H1 (cell line): ENCODE measurements at regions not wholly inside any gene's neighbourhood (a gene's known extent, or its start where the extent isn't known, plus 50 kb on each side); places are given as distances from the start of the nearest gene placed in this dataset.
A peak's percentile ranks its signal among the peaks of the same experiment; 100 is the strongest.

ENCODE experiments used
- CTCF ChIA-PET: fragments of 300-600 bp; sonication (Branson Sonifier 250); formaldehyde crosslinking; loops from one replicate; lab custom pipeline; 2021; ENCODE audit not compliant: partially characterized antibody; lab: Charles Lee
- POLR2A ChIA-PET: fragments of 300-600 bp; sonication (Branson Sonifier 250); formaldehyde crosslinking; loops from one replicate; lab custom pipeline; 2021; ENCODE audit warnings: inconsistent platforms; ENCODE audit not compliant: partially characterized antibody; lab: Charles Lee
- DNase-seq, 2 experiments: peaks; one replicate each; pipeline versions ENCODE4 v3.0.0 to v3.0.0-alpha.2; 2010 to 2022; ENCODE audit warnings: low spot score in 2 of 2, low read depth in 1 of 2, mixed read lengths in 1 of 2
- FAIRE-seq: peaks from 2 replicates; lab custom pipeline; 2011; peaks lifted over from hg19 to GRCh38; lab: Jason Lieb, UNC
- H2AFZ ChIP-seq: 2 replicates; pipeline ENCODE4 v1.8.1; 2012; ENCODE audit warnings: low read length, inconsistent platforms
- H2AK5ac ChIP-seq: 2 replicates; pipeline ENCODE4 v1.6.1; 2013; ENCODE audit warnings: low read depth, low read length
- H2BK120ac ChIP-seq: replicated peaks from 2 replicates; pipeline ENCODE3; 2013; ENCODE audit warnings: low read depth, low read length, inconsistent platforms
- H2BK12ac ChIP-seq: 2 replicates; pipeline ENCODE4 v1.6.1; 2013; ENCODE audit warnings: low read depth, low read length
- H2BK15ac ChIP-seq: 2 replicates; pipeline ENCODE4 v1.6.1; 2013; ENCODE audit warnings: low read length
- H2BK20ac ChIP-seq: 2 replicates; pipeline ENCODE4 v1.6.1; 2013; ENCODE audit warnings: low read length
- H2BK5ac ChIP-seq: 2 replicates; pipeline ENCODE4 v1.6.1; 2013; ENCODE audit warnings: low read depth, low read length
- H3K14ac ChIP-seq: 2 replicates; pipeline ENCODE4 v1.6.1; 2013; ENCODE audit warnings: inconsistent platforms; ENCODE audit not compliant: insufficient read length
- H3K18ac ChIP-seq: 2 replicates; pipeline ENCODE4 v1.6.1; 2013; ENCODE audit warnings: low read length; ENCODE audit errors: extremely low read depth
- H3K23ac ChIP-seq: 2 replicates; pipeline ENCODE4 v1.6.1; 2013; ENCODE audit warnings: inconsistent platforms; ENCODE audit not compliant: insufficient read length
- H3K23me2 ChIP-seq: 2 replicates; pipeline ENCODE4 v1.6.1; 2013; ENCODE audit warnings: low read depth, low read length
- H3K27ac ChIP-seq: 2 replicates; pipeline ENCODE4 v1.6.1; 2011; ENCODE audit warnings: low read depth, low read length, inconsistent platforms
- H3K27me3 ChIP-seq, 4 experiments: replicated peaks in 1 of 4; 1 replicate in 1 of 4; 2 replicates in 3 of 4; pipeline versions ENCODE4 v1.6.1 to v1.8.1; 2011 to 2013; ENCODE audit warnings: low read length in 3 of 4, mild to moderate bottlenecking in 3 of 4, inconsistent platforms in 2 of 4, mixed read lengths in 2 of 4, moderate library complexity in 1 of 4; ENCODE audit not compliant: control insufficient read depth in 3 of 4, insufficient read depth in 3 of 4; ENCODE audit errors: extremely low read depth in 1 of 4
- H3K36me3 ChIP-seq, 4 experiments: 2 replicates each; pipeline versions ENCODE4 v1.6.1 to v1.8.1; 2011 to 2013; ENCODE audit warnings: mild to moderate bottlenecking in 4 of 4, low read length in 3 of 4, moderate library complexity in 2 of 4, control low read depth in 1 of 4, inconsistent platforms in 1 of 4; ENCODE audit not compliant: insufficient read depth in 4 of 4, control insufficient read depth in 2 of 4
- H3K4ac ChIP-seq: replicated peaks from 2 replicates; pipeline ENCODE3; 2013; ENCODE audit warnings: low read length, low read depth, mixed read lengths, inconsistent platforms; ENCODE audit not compliant: insufficient read length
- H3K4me1 ChIP-seq, 4 experiments: replicated peaks in 1 of 4; 1 replicate in 1 of 4; 2 replicates in 3 of 4; pipeline versions ENCODE4 v1.6.1 to v1.8.1; 2011 to 2013; ENCODE audit warnings: low read length in 3 of 4, inconsistent platforms in 2 of 4, mixed read lengths in 1 of 4; ENCODE audit not compliant: insufficient read depth in 4 of 4, control insufficient read depth in 3 of 4
- H3K4me2 ChIP-seq, 2 experiments: 2 replicates each; pipeline versions ENCODE4 v1.6.1 to v1.8.1; 2011 to 2013; ENCODE audit warnings: low read depth in 2 of 2, low read length in 2 of 2, control low read depth in 1 of 2, inconsistent platforms in 1 of 2, mild to moderate bottlenecking in 1 of 2; ENCODE audit not compliant: insufficient read depth in 1 of 2
- H3K4me3 ChIP-seq, 4 experiments: fragments of 200-600, 300-600 bp in 1 of 4; sonication (generic), shearing (Covaris generic), sonication (Bioruptor Twin) in 1 of 4; 2 replicates each; pipeline versions ENCODE4 v1.5.1 to v1.8.1; 2011 to 2016; ENCODE audit warnings: low read length in 4 of 4, low read depth in 3 of 4, control low read depth in 2 of 4, inconsistent platforms in 2 of 4, mild to moderate bottlenecking in 2 of 4, mixed read lengths in 1 of 4, moderate library complexity in 1 of 4; ENCODE audit not compliant: insufficient read depth in 2 of 4; ENCODE audit errors: extremely low read depth in 1 of 4
- H3K56ac ChIP-seq: replicated peaks from 2 replicates; pipeline ENCODE3; 2013; ENCODE audit warnings: low read depth, mild to moderate bottlenecking, mixed read lengths, low read length, inconsistent platforms; ENCODE audit not compliant: insufficient read length
- H3K79me1 ChIP-seq: 2 replicates; pipeline ENCODE4 v1.6.1; 2013; ENCODE audit warnings: low read depth, low read length, control low read depth
- H3K79me2 ChIP-seq, 2 experiments: 2 replicates each; pipeline versions ENCODE4 v1.6.1 to v1.8.1; 2012 to 2013; ENCODE audit warnings: low read length in 2 of 2, mild to moderate bottlenecking in 2 of 2, inconsistent platforms in 1 of 2; ENCODE audit not compliant: insufficient read depth in 2 of 2, control insufficient read depth in 1 of 2
- H3K9ac ChIP-seq, 4 experiments: replicated peaks in 1 of 4; 1 replicate in 1 of 4; 2 replicates in 3 of 4; pipeline versions ENCODE4 v1.6.1 to v1.8.1; 2011 to 2013; ENCODE audit warnings: low read depth in 3 of 4, low read length in 3 of 4, control low read depth in 2 of 4, mild to moderate bottlenecking in 2 of 4, moderate library complexity in 2 of 4, inconsistent platforms in 1 of 4; ENCODE audit errors: extremely low read depth in 1 of 4
- H3K9me3 ChIP-seq, 2 experiments: 2 replicates each; pipeline versions ENCODE4 v1.6.1 to v1.8.1; 2012 to 2013; ENCODE audit warnings: mild to moderate bottlenecking in 2 of 2, moderate library complexity in 2 of 2, control low read depth in 1 of 2, inconsistent platforms in 1 of 2, low read depth in 1 of 2, low read length in 1 of 2, mixed read lengths in 1 of 2; ENCODE audit not compliant: insufficient read depth in 2 of 2
- H4K20me1 ChIP-seq, 2 experiments: replicated peaks in 1 of 2; 2 replicates each; pipeline versions ENCODE3 to v1.8.1; 2011 to 2013; ENCODE audit warnings: inconsistent platforms in 2 of 2, low read length in 2 of 2, mild to moderate bottlenecking in 1 of 2; ENCODE audit not compliant: insufficient read depth in 2 of 2, control insufficient read depth in 1 of 2
- H4K5ac ChIP-seq: 2 replicates; pipeline ENCODE4 v1.6.1; 2013; ENCODE audit warnings: low read length, low read depth, mixed read lengths, inconsistent platforms; ENCODE audit not compliant: insufficient read length
- H4K8ac ChIP-seq: 2 replicates; pipeline ENCODE4 v1.8.0; 2013; ENCODE audit warnings: mild to moderate bottlenecking, moderate library complexity, low read length, inconsistent platforms; ENCODE audit not compliant: insufficient read depth; ENCODE audit errors: extremely low read depth
- H4K91ac ChIP-seq: replicated peaks from 2 replicates; pipeline ENCODE3; 2013; ENCODE audit warnings: low read length, mixed read lengths, inconsistent platforms; ENCODE audit not compliant: insufficient read length
- CBX5 ChIP-seq: fragments of 300-800, 300-1000 bp; sonication (generic); IDR thresholded peaks from 2 replicates; pipeline ENCODE4 v1.7.1; 2016; ENCODE audit warnings: antibody characterized with exemption, low read length, low read depth
- CBX8 ChIP-seq: fragments of 300-800, 300-1000 bp; sonication (generic); IDR thresholded peaks from 2 replicates; pipeline ENCODE4 v1.7.1; 2016; ENCODE audit warnings: low read depth, low read length, borderline replicate concordance
- CTCF ChIP-seq, 3 experiments: IDR thresholded peaks; 1 replicate in 2 of 3; 2 replicates in 1 of 3; pipeline versions ENCODE4 v1.5.1 to v1.6.1; 2011; ENCODE audit warnings: low read length in 3 of 3, mild to moderate bottlenecking in 3 of 3, inconsistent platforms in 2 of 3, low read depth in 1 of 3, moderate library complexity in 1 of 3; ENCODE audit not compliant: insufficient read depth in 1 of 3; ENCODE audit errors: control extremely low read depth in 1 of 3
- KDM1A ChIP-seq: fragments of 200-600, 300-600 bp; sonication (generic); IDR thresholded peaks from 2 replicates; pipeline ENCODE4 v1.7.1; 2016; ENCODE audit warnings: mild to moderate bottlenecking, low read length, borderline replicate concordance
- MAFK ChIP-seq: IDR thresholded peaks from 2 replicates; pipeline ENCODE4 v1.6.1; 2012; ENCODE audit warnings: low read depth, mild to moderate bottlenecking, improper control_type of control experiment, low read length
- RAD21 ChIP-seq, 2 experiments: IDR thresholded peaks in 1 of 2; conservative IDR thresholded peaks in 1 of 2; 2 replicates each; pipeline ENCODE4 v1.6.1; 2011; ENCODE audit warnings: low read depth in 2 of 2, low read length in 2 of 2, improper control_type of control experiment in 1 of 2, inconsistent platforms in 1 of 2, mild to moderate bottlenecking in 1 of 2, moderate library complexity in 1 of 2
- RNF2 ChIP-seq: fragments of 200-900, 300-1000 bp; sonication (generic); IDR thresholded peaks from 2 replicates; pipeline ENCODE4 v1.7.1; 2016; ENCODE audit warnings: borderline replicate concordance, low read depth, mild to moderate bottlenecking, antibody characterized with exemption, low read length; ENCODE audit not compliant: poor library complexity, severe bottlenecking; ENCODE audit errors: missing control alignments
- SAP30 ChIP-seq: fragments of 300-600 bp; sonication (generic); IDR thresholded peaks from 2 replicates; pipeline ENCODE4 v1.7.1; 2012; ENCODE audit warnings: low read length, moderate library complexity, mild to moderate bottlenecking, inconsistent platforms; ENCODE audit not compliant: insufficient read depth, insufficient replicate concordance
- TAF1 ChIP-seq: IDR thresholded peaks from 2 replicates; pipeline ENCODE4 v1.6.1; 2011; ENCODE audit warnings: mild to moderate bottlenecking, low read depth, low read length
- TEAD4 ChIP-seq: IDR thresholded peaks from 2 replicates; pipeline ENCODE4 v1.6.1; 2012; ENCODE audit warnings: low read depth, low read length, inconsistent platforms, mixed read lengths
- YY1 ChIP-seq: IDR thresholded peaks from 2 replicates; pipeline ENCODE4 v1.6.1; 2011; ENCODE audit warnings: low read depth, mild to moderate bottlenecking, low read length
- WGBS, 2 experiments: shearing (Covaris generic) in 1 of 2; methylation state at CpG; one replicate each; pipeline versions ENCODE4 v1.1.6 to v1.1.7; 2013 to 2015; ENCODE audit warnings: low lambda C conversion rate in 2 of 2, mixed read lengths in 2 of 2, inconsistent platforms in 1 of 2, low coverage in 1 of 2, missing lambda C conversion rate in 1 of 2; ENCODE audit not compliant: insufficient replicate concordance in 2 of 2, insufficient coverage in 1 of 2, insufficient read length in 1 of 2; ENCODE audit errors: extremely low coverage in 1 of 2, missing lambda C conversion rate in 1 of 2; 5-methylcytosine and 5-hydroxymethylcytosine counted together

- H3K4me1 ChIP-seq, result no peaks in the 10 kb centered on the region
- H2BK20ac ChIP-seq, result no peak overlapping the region
- FAIRE-seq, result no peak
- no peaks in the 10 kb centered on the region for H3K27me3 ChIP-seq
- H2BK120ac ChIP-seq, result no peak overlapping the region
- no peaks in the 10 kb centered on the region for H3K9me3 ChIP-seq
- ChIA-PET CTCF (interaction anchor here (0.7 to 1.6 kb wide), 2 partner anchors 11 to 27 kb away, joined by 3 to 4 read pairs; no protein-coding TSS in a partner anchor), POLR2A (no interaction called here)
- H4K91ac ChIP-seq, result no peak overlapping the region
- no peak overlapping the region for H2AK5ac ChIP-seq
- no peak overlapping the region for H2BK15ac ChIP-seq
- no peak overlapping the region for H4K8ac ChIP-seq
- H4K5ac ChIP-seq, result no peak overlapping the region
- no peaks in the 10 kb centered on the region for H3K36me3 ChIP-seq
- 81% methylated on average over 1 of the region's 1 CpG; no CpG with 5 or more reads in 1 of the 2 experiments for WGBS, 2 experiments
- H2AFZ ChIP-seq, result no peak overlapping the region
- H2BK5ac ChIP-seq, result no peak overlapping the region
- no peak overlapping the region for H3K4ac ChIP-seq
- H4K20me1 ChIP-seq, result no peaks in the 10 kb centered on the region
- no peak overlapping the region for H3K56ac ChIP-seq
- H3K9ac ChIP-seq, result no peak overlapping the region
- no peak overlapping the region for H2BK12ac ChIP-seq
- no peak overlapping the region for H3K4me3 ChIP-seq
- no peak overlapping the region for H3K4me2 ChIP-seq
- H3K18ac ChIP-seq, result no peak overlapping the region
- DNase-seq, result no peak
- no peaks in the 10 kb centered on the region for H3K79me1 ChIP-seq
- H3K23me2 ChIP-seq, result no peaks in the 10 kb centered on the region
- H3K23ac ChIP-seq, result no peak overlapping the region
- no peak overlapping the region for H3K14ac ChIP-seq
- H3K27ac ChIP-seq, result no peak overlapping the region
- no peaks in the 10 kb centered on the region for H3K79me2 ChIP-seq
- no peak for TF ChIP-seq SAP30
- TF ChIP-seq RNF2, result no peak
- TF ChIP-seq KDM1A, result no peak
- no peak for TF ChIP-seq CBX8
- TF ChIP-seq CTCF (IDR thresholded peaks at IDR 0.05; ENCODE audit: control extremely low read depth in 1 of 3, insufficient read depth in 1 of 3, low read depth in 1 of 3, low read length in 3 of 3), result peak in 1 of 3 experiments; percentile 32; a peak in 1 of 4 replicates
- TF ChIP-seq MAFK, result no peak
- TF ChIP-seq RAD21 (IDR thresholded peaks at IDR 0.05 in 1 of 2, conservative IDR thresholded peaks at IDR 0.05 in 1 of 2; ENCODE audit: low read depth in 2 of 2, low read length in 2 of 2), result 0 out of 4 replicates have a peak, but pooled peaks of 1 of the 2 experiments have one; percentile 13
- no peak for TF ChIP-seq CBX5
- TF ChIP-seq YY1, result no peak
- no peak for TF ChIP-seq TEAD4
- TF ChIP-seq TAF1, result no peak
Observed at GRCh38 chr7:13352677-13353076, 636.8 kb downstream of the ETV1 start.
